ENCODE measurements at regions not wholly inside any gene's neighbourhood (a gene's known extent, or its start where the extent isn't known, plus 50 kb on each side); places are given as distances from the start of the nearest gene placed in this dataset.

DNA sequence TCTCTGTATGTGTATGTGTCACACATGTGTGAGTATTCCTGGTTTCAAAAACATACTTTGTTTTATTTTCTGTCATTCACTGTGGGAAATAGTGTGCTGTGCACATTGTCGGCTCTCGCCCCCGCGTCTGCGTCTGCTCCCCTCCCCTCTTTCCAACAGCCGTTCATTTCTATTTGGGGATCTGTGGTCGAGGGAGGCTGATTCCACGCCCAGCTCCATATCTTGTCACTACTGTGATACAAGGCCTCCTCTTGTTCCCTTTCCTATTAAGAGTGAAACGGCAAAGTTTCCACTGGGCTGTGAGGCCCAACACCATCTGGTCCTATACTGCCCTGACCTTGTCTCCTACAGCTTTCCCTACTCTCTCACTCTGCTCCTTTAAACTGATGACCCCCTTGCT lies 172.5 kb upstream of the LRIG1 start:
- DNase-seq (ENCODE audit: low read depth) = no peak

DNA sequence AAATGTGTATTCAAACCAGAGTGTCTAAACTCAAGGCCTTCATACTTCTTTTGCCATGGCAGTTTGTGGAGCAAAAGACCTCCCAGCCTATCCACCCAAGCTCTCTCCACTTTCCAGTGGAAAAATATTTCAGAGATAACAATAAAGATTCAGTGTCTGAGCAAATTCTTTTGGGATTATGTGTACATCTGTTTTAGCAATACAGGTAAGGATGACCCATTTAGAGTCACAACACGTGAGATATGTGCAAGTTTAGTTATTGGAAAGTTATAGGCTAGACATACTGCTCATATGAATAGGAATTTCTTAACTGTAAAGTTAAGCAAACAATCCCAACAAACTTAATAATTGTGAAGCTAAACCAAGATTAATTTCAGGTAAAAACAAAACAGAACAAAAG lies 174.5 kb upstream of the LRIG1 start:
- no peak for DNase-seq (ENCODE audit: low read depth)

DNA sequence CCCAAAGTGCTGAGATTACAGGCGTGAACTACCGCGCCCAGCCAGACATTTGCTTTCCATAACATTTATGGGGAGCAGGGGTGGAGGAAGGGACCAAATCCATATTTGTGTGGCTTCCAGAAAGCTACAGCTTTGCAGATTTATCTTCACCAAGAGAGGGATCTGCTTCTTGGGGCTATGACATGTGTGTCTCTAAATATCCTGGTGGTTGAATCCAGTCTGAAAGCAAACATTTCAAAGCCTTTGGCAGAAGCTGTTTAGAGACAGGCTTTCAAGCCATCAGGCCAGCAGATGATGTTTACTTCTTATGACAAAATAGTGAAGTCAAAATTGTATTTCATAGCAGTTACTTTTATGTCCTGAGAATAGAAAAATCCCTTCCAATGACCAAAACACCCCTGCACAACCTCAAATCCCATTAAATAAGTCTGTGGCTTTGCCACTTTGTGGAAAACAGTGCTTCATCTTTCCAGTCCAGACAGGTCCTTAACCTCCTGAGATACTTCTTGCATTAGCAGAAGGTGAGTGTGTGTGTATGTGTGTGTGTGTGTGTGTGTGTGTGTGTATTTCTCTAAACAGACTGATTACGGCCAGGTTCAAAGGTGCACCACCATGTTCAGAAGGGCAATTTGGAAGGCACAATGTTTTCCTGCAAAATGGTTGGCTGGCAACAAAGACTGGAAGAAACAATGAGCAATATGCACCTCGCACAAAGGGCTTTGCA lies 191.4 kb upstream of the LRIG1 start:
- no peak for DNase-seq (ENCODE audit: low read depth)

DNA sequence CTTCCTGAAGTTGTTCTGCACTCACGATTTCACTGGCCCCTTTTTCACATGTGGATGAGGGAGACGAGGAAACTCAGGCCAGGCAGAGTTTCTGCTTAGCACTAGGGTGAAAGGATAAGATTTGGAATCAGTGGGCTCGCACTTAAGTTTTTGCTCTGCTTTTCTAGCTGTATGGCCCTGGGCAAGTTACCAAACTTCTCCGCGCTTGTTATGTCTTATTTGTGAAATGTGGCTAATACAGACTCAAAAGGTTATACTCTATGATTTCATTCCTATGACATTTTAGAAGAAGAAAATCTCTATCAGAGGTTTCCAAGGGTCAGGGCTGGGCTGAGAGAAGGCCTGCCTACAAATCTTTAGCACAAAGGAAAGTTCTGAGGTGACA lies 191.9 kb upstream of the LRIG1 start:
- DNase-seq (ENCODE audit: low read depth) = no peak

DNA sequence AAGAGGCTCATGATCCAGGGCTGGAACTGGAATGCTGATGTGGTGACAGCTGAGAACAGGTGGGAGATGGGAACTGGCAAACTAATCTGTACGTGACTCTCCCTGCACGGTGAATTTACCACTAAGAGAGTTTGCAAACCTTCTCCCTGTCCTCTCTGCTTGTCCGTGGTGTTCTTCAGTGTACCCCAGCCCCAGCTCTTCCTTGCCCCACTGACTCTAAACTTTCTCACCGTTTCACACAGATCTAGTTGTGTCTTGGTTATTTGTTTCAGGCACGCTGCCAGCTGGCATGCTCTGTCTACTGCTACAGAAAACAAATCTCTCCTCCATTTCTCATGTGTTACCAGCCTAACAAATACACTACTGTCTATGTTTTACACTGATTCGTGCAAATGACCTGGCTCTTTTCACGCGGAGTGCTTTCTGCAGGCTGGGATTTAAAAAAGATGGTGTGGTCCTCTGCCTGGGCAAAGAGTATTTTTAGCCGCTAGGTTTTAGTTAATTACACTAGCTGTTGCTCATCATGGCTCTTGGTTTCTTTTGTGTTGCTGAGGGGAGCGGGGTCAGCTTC lies 192.7 kb upstream of the LRIG1 start:
- peak; percentile 34 for DNase-seq (ENCODE audit: low read depth)

DNA sequence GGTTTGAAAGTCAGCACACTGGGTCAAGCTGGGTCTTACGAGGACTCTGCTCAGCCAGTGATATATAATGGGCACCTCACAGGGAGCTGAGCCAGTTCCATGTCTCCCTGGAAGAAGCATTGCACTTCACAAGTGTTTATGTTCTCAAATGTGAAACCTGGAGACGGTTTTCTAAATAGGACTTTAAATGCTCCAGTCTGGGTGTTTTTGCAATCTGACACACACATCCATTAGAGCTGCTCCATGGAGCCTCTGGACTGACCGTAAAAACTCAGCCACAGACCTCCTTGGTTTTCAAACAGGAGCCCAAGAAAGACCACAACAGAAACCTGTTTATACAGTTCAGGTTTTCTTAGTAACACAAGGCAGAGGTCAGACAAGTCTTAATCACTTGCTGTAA lies 201.3 kb upstream of the LRIG1 start:
- no peak for DNase-seq (ENCODE audit: low read depth)

DNA sequence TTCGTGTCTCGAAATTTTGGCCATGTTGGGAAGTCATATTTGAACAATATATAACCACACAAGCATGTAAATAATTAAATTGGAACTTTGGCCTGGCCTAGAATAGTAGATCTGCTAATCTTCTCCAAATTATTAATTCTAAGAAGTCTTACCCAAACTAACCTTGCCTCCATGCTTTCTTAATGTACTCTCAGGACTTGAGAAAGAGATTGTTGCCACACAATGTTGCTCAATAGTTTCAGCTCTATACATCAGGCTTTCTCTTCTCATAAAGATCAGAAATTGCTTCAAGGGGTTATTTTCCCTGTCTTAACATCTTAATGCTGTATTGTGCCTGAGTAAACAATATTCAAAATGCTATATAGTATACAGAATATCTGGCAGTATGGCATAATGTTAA lies 202.7 kb upstream of the LRIG1 start:
- DNase-seq (ENCODE audit: low read depth) = no peak

DNA sequence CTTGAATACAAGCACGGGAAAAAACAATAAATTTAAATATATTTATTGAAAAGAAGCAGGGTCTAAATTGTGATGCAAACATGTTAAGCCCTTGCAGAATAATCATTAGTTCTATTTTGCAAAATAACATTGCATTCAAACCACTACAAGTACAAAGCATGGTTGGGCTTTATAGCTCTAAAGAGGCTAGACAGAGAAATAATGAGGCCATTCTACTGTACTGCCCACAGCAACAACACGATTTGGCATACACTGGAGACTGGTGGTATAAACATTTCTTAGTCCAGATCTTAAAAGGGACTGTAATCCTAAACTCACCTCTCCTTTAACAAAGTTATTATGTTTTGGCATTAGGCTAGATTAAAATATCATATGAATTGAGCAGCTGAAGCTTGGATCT lies 204.3 kb upstream of the LRIG1 start:
- no peak for DNase-seq (ENCODE audit: low read depth)

DNA sequence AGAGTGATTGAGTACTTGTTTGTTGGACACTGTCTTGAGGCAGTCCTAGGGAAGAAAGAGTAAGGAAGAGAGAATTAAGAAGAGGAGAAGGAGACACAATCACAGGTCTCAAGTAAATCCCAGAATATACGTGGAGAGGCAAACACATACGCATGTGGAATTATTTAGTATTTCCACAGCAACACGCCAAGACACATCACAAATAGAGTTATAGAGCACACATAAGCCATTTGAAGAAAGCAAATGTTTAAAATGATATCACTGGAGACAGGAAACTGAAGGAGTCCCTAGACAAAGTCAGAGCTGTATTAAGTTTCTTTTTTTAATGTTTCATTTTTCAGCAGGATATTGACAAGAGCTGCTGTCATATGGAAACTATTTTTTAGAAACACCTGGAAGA lies 206.1 kb upstream of the LRIG1 start:
- no peak for DNase-seq (ENCODE audit: low read depth)

DNA sequence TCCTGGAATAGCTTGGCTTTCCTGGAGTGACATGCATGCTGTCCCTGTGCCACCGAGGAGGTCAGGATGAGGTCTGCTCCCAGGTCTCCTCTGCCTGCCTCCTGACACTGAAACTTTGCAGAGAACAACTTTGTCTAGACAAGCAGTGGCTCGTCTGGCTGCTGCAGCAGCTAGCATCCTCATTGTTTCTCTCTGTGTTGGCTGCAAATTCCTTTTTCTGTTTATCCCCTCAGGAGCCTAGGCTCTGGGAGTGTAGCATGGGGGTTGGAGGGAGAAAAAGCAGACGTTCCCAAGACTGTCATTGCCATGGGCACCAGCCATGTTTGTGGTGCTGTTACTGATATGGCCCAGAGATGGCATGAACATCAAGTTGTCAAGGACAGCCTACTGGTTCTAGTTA lies 208.7 kb upstream of the LRIG1 start:
- DNase-seq (ENCODE audit: low read depth) = no peak

DNA sequence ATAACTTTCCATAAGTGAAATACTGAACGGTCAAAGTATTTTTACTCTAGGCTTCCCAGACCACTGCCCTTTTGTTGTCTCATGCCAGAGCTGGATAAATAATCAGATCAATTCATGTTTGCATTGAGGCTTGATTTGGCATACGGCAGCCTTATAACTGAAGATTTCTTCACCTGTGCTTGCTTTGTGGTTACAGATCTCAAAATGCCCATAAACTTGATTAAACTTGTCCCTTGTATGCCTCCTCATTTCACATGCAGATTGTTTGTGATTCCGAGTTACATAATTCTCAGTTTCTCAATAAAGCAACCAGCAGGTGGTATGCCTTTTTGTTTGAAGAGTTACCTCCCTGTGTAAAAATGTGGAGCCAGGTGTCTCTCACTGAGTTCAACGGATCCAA lies 211.4 kb upstream of the LRIG1 start:
- no peak for DNase-seq (ENCODE audit: low read depth)

DNA sequence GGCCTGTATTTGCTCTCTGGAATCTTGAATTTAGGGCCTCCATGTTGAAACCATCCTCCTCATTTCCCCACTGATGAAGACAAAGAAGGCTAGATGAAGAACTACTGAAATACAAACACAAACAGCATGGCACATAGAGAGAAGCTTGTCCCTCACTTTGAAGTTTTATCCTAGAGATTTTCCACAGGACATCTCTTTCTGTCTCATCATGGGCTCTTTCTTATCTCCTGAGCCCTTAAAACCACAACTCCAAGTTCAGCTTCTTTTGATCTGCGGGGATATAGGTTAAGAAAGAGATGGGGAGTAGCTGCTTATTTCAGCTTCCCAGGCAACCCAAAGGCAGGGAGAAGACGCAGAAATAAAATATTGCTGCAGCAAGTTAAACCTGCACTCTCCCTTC lies 213.1 kb upstream of the LRIG1 start:
- no peak for DNase-seq (ENCODE audit: low read depth)

DNA sequence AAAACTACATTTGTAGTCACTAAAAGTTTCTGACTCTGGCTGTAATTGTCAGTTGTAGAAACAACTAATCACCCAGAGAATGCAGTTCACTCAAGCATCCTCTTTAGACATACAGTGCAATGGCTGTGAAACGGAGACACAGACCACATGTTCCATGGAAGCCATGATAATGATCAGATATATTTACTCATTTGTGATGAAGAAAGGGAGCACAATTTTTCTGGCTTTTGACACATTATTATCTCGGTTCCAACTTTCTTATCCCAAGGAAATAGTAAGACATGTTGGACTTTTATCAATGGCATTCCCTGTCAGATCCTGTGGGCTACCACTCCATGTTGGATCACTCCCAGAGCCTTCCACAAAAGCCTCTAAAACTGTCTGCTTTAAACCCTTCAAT lies 215.0 kb upstream of the LRIG1 start:
- DNase-seq (ENCODE audit: low read depth) = no peak

DNA sequence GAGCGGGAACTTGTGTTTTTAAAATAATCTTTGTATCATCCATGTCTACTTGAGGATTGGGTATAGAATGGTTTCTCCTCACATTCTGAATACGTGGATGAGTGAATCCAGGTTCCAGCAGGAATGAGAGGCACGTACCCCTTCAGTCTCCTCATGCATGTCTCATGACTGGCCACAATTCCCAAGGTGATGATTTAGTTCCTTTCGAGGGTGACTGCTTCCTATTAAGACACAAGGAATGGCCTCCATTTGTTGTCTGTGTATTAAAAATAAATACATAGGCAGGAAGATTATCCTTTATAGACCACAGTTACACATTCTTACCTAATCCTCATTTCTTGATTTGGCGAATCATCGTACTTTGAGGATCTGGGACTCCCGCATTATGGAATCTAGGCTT lies 217.0 kb upstream of the LRIG1 start:
- no peak for DNase-seq (ENCODE audit: low read depth)

DNA sequence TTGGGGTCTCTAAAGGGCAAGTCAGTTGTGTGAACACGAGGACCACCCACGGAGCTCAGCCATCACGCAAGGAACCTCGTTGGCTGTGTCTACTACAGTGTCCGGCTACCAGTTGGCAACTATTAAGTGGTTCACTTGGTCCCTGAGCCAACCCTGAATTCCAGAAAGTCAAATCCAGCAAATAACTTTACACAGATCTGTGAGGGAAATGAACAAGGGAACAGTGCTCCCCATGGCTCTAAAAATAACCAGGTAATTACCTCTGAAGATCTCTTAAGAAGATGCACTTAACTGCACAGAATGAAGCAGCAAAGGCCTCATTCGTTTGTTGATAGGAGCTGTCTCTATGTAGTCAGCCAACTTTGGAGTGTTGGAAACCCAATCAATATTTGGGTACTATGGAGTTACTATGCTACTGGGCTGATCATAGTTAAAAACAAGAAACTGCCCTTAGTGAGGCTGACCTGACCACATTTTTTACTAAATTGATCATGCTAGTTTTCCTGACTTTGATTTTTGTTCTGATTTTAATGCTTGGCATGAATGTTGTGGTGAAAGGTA lies 219.1 kb upstream of the LRIG1 start:
- DNase-seq (ENCODE audit: low read depth) = no peak

DNA sequence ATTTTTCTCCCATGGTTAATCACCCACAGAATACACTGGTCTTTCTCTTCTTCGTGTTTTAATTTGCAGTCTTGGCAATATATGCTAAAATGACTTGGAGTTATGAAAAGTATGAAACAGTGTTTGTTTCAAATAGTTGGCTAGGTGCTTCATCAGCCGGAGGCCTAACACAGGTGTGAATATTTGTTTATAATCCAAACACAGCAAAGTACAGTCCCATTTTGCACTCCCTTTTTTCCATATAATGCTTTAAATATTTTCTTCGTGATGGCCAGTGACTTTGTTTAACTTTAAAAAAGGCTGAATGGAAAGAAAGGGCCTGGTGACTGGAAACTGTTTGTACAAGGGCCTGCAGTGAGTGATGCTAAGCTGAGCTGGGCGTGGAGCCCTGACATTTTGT lies 219.7 kb upstream of the LRIG1 start:
- DNase-seq (ENCODE audit: low read depth) = no peak

DNA sequence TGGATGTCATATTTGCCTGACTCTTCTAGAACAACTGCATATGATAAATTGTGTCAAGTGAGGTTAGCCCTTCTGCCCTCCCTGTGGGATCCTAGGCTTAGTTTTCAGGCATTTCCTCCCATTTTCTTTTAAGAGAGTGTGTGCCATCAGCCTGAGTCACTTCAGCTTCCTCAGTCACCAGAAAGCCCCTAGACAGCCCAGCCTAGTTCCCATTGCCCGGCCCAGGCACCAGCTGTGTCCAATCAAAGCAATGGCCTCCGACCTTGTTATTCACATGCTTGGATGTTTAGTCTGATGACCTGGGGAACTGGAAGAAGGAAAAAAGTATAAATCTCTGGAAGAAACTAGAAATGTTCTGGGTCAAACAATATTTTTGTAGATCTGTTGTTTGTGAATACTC lies 221.9 kb upstream of the LRIG1 start:
- peak; percentile 50 for DNase-seq (ENCODE audit: low read depth)

DNA sequence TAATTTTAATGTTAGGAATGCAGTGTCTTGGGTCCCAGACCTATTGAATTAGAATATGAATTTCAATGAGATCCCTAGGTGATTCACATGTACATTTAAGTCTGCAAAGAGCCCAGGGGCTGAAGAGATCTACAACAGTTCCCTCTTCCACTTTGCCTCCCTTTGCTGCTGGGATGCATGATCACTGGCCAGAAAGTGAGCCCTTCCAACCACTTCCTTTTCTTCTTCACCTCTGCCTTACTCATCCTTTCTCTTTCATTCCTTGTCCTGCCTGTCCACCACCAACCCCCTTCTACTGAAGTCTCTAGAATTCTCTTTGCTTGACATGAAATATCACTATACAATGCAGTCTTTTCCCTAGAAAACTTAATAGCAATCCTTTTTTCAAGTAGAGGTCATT lies 222.4 kb upstream of the LRIG1 start:
- DNase-seq (ENCODE audit: low read depth) = no peak

DNA sequence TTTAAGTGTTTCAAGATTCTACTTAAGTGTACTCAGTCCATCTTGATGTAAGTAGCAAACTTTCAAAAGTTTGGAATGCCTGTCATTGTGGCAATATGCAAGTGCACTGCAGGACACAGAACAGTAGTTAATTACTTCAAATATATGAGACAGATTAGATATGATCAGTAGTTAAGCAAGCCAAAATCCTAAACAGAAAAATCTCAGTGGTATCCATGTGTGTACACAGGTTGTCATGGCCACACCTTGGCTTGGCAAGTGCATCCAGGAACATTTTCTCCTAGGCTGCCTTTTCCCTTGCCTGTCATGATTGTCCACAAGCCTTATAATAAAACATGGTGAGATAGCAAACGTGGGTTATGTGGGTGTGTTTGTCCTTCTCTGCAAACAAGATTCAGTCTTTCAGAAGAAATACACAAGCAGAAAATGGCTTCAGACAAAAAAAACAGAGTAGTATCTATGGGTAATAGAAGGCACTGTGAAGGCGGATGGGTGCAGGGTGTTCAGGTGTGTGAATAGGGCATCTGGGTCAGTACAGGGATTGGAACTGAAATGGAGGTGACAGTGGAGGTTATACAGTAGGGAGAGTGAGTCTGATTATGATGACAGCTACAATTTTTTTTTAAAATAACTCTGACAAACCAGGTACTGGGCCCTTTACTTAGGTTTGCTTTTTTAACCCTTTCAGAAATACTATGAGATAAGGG lies 229.0 kb upstream of the LRIG1 start:
- no peak for DNase-seq (ENCODE audit: low read depth)

DNA sequence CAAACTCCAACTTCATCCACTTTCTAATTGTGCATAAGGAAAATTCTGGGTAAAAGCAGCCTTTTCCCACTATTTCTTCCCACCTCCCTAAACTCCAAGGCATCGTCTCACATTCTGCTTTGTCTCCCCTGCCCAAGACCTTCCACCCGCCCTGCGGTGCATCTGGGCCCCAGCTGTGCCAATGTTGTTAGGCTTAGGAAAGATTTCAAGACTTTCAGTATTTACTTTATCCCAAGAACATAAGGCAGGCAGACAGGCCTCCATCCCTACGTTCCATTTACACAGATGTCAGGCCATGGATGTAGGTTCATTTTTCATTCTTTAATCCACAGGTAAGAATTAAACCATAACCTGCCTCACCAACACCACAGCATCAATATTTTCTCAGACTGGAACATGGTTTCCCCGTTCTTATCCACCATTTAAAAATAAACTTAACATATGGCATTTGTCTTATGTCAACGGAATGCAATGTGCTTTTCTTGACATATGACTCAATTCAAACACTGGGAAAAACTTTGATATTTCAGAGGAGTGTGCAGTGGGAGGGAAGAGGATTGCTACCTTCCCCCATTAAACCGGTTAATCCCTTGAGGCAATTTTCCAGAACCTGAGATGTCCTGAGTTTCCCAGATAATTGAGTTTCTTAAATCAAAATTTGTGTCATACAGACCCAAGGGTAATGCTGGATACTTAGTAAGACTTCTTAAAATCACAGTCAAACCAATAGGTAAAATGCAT lies 238.0 kb upstream of the LRIG1 start:
- DNase-seq (ENCODE audit: low read depth) = no peak

DNA sequence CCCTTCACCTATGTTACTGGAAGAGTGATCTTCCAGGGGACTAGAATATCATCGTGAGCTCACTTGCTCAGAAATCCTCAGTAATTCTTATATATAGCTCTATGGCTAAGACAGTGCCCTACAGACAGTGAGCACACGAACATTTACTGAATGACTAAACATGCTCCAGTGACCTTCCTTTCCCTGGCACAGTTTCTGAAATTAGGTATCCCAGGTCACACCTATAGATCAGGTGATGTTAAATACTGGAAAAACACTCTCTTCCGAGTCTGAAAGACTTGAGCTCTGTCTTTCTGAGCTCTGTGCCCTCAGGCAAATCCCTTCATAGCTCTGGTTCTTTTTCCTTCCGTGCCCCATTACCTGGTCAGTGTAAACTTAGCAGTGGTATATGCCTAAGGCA lies 239.4 kb upstream of the LRIG1 start:
- no peak for DNase-seq (ENCODE audit: low read depth)

DNA sequence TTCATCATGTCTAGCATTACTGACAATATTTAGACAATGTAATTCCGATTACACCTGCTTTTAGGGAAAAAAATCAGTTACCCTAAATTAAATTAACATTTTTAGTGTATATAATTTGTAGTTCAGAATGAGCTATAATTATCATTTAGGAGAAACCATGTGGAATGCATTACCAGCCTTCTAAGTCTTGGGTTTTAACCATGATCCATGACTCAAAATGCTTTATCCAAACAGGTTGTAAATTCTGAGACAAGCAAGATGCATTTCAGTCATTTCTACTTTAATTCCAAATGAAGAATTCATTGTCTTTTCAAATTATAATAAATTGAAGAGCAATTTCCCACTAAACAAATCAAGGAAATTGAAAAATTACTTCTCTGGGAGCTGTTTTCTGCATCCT lies 243.7 kb upstream of the LRIG1 start:
- no peak for DNase-seq (ENCODE audit: low read depth)
